Dedifferentiated amniotic fluid mesenchymal stem cell (primary cell): ENCODE measurements at regions not wholly inside any gene's neighbourhood (a gene's known extent, or its start where the extent isn't known, plus 50 kb on each side); places are given as distances from the start of the nearest gene placed in this dataset.

Experiments used
- DNase-seq: peaks from one replicate; pipeline ENCODE4 v3.0.0-alpha.2; 2016; ENCODE audit errors: extremely low spot score

- DNase-seq: no peak
Observed at GRCh38 chr2:4486971-4487370, 783.6 kb downstream of the DCDC2C start.

- no peak for DNase-seq
Observed at GRCh38 chr2:4499316-4500030, 796.1 kb downstream of the DCDC2C start.

- DNase-seq: no peak
Observed at GRCh38 chr2:4501525-4501924, 798.1 kb downstream of the DCDC2C start.

- no peak for DNase-seq
Observed at GRCh38 chr2:4502230-4502843, 799.0 kb downstream of the DCDC2C start.

- DNase-seq: no peak
Observed at GRCh38 chr2:4507661-4508060, 804.3 kb downstream of the DCDC2C start.

- DNase-seq: no peak
Observed at GRCh38 chr2:4515871-4516761, 812.7 kb downstream of the DCDC2C start.

- no peak for DNase-seq
Observed at GRCh38 chr2:4518596-4518995, 815.2 kb downstream of the DCDC2C start.

GRCh38 chr2:4522498-4523421 is 819.4 kb downstream of the DCDC2C start:
- no peak for DNase-seq

- no peak for DNase-seq
Observed at GRCh38 chr2:4527416-4527815, 824.0 kb downstream of the DCDC2C start.

- no peak for DNase-seq
Observed at GRCh38 chr2:4528246-4528645, 824.9 kb downstream of the DCDC2C start.

- DNase-seq: no peak
Observed at GRCh38 chr2:4528773-4529172, 825.4 kb downstream of the DCDC2C start.

GRCh38 chr2:4529738-4530137 is 826.4 kb downstream of the DCDC2C start:
- DNase-seq: no peak

GRCh38 chr2:4530231-4530630 is 826.9 kb downstream of the DCDC2C start:
- no peak for DNase-seq

- DNase-seq: no peak
Observed at GRCh38 chr2:4533806-4534205, 830.4 kb downstream of the DCDC2C start.

- DNase-seq: no peak
Observed at GRCh38 chr2:4539121-4539520, 835.7 kb downstream of the DCDC2C start.

- no peak for DNase-seq
Observed at GRCh38 chr2:4549666-4550210, 846.4 kb downstream of the DCDC2C start.

- no peak for DNase-seq
Observed at GRCh38 chr2:4551691-4552474, 848.5 kb downstream of the DCDC2C start.

- DNase-seq: no peak
Observed at GRCh38 chr2:4553241-4553640, 849.9 kb downstream of the DCDC2C start.

- DNase-seq: no peak
Observed at GRCh38 chr2:4556135-4556896, 852.9 kb downstream of the DCDC2C start.

- no peak for DNase-seq
Observed at GRCh38 chr2:4561196-4561595, 857.8 kb downstream of the DCDC2C start.
